ENCODE measurements at regions not wholly inside any gene's neighbourhood (a gene's known extent, or its start where the extent isn't known, plus 50 kb on each side); places are given as distances from the start of the nearest gene placed in this dataset.

- TF ChIP-seq EP300 (IDR thresholded peaks at IDR 0.05), result no peak
- TF ChIP-seq, protein P1, sequence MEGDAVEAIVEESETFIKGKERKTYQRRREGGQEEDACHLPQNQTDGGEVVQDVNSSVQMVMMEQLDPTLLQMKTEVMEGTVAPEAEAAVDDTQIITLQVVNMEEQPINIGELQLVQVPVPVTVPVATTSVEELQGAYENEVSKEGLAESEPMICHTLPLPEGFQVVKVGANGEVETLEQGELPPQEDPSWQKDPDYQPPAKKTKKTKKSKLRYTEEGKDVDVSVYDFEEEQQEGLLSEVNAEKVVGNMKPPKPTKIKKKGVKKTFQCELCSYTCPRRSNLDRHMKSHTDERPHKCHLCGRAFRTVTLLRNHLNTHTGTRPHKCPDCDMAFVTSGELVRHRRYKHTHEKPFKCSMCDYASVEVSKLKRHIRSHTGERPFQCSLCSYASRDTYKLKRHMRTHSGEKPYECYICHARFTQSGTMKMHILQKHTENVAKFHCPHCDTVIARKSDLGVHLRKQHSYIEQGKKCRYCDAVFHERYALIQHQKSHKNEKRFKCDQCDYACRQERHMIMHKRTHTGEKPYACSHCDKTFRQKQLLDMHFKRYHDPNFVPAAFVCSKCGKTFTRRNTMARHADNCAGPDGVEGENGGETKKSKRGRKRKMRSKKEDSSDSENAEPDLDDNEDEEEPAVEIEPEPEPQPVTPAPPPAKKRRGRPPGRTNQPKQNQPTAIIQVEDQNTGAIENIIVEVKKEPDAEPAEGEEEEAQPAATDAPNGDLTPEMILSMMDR (IDR thresholded peaks at IDR 0.05), result no peak
- TF ChIP-seq POLR2A (IDR thresholded peaks at IDR 0.05), result no peak
- TF ChIP-seq POLR2AphosphoS5 (IDR thresholded peaks at IDR 0.05), result no peak
These were observed 443.8 kb downstream of the GPAM start for GRCh38 chr10:111739874-111740139.

All from sigmoid colon (tissue), 4 donors.